ENCODE measurements at regions not wholly inside any gene's neighbourhood (a gene's known extent, or its start where the extent isn't known, plus 50 kb on each side); places are given as distances from the start of the nearest gene placed in this dataset.

- DNase-seq (no peak), ATAC-seq (ENCODE audit: low FRiP score in 2 of 2) (no peak)
- Histone ChIP-seq H3K4me1 (peaks cover 0 to 6% (median 0%) of the 10 kb centered on the region in 4 donors), H3K27ac (no peak overlapping the region), H3K4me3 (no peak overlapping the region), H3K9me3 (no peaks in the 10 kb centered on the region), H3K27me3 (no peaks in the 10 kb centered on the region), H3K36me3 (no peaks in the 10 kb centered on the region)
- TF ChIP-seq EP300 (IDR thresholded peaks at IDR 0.05) (no peak), CTCF (IDR thresholded peaks at IDR 0.05) (no peak), POLR2A (IDR thresholded peaks at IDR 0.05) (no peak), POLR2AphosphoS5 (IDR thresholded peaks at IDR 0.05) (no peak)
- WGBS, 2 donors = 65 to 72% methylated on average over 6 of the region's 6 CpGs
Measured at GRCh38 chr11:134587345-134587744, 175.3 kb upstream of the B3GAT1 start.

- TF ChIP-seq POLR2AphosphoS5 (IDR thresholded peaks at IDR 0.05) (no peak), CTCF (IDR thresholded peaks at IDR 0.05) (no peak), POLR2A (IDR thresholded peaks at IDR 0.05) (no peak), EP300 (IDR thresholded peaks at IDR 0.05) (no peak)
- 83 to 87% methylated on average over 6 of the region's 6 CpGs for WGBS, 2 donors
- Histone ChIP-seq H3K9me3 (no peaks in the 10 kb centered on the region), H3K27me3 (no peaks in the 10 kb centered on the region), H3K36me3 (no peaks in the 10 kb centered on the region), H3K27ac (no peak overlapping the region), H3K4me3 (no peak overlapping the region), H3K4me1 (peaks cover 0 to 6% (median 0%) of the 10 kb centered on the region in 4 donors)
- no peak for ATAC-seq (ENCODE audit: low FRiP score in 2 of 2)
- DNase-seq = no peak
Measured at GRCh38 chr11:134586726-134587125, 174.7 kb upstream of the B3GAT1 start.

DNA sequence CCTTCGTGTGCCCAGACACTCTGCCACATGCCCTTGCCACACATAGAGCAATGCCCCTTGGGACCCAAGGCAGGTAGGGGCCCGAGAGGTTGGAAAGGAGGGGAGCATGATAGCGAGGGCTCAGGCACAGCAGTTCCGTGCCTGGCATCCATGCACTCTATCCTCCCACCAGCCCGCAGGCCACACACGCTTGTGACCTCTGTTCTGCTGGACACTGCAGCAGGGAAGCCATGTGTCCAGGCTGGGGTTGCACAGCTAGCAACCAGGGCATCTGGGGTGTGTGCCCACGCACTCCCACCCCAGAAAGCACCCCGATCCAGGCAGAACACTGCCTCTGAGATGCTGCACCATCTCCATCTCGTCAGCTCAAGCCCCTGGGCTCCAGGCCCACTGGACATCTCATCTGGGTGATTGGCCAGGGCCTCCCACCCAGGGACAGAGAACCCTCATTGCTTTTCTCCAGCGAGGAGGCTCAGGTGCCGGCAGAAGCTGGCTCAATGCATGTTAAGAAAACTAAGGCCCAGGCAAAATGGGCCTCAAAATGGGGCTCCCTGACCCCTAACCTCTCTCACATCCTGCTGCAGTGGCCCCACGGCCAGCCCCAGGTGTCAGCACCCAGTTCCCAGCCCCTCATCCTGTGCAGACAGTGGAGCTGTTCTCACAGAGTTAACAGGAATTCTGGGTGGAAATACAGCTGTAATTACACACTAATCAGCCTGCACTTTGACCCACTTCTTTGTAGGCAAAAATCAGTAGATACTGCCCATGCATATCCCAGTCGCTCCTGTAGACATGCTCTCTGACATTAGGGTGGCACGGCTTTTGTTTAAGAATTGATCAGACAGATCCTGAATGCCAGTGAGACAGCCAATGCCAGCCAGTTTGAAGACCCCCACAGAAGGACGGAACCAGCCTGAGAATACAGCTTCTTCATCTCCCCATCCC lies 173.9 kb upstream of the B3GAT1 start:
- no peaks in the 10 kb centered on the region for H3K27me3 ChIP-seq
- WGBS, 2 donors = 84 to 85% methylated on average over 9 to 15 of the region's 15 CpGs
- H3K4me1 ChIP-seq = peaks cover 0 to 6% (median 0%) of the 10 kb centered on the region in 4 donors
- no peak overlapping the region for H3K27ac ChIP-seq
- TF ChIP-seq EP300 (IDR thresholded peaks at IDR 0.05) (no peak), POLR2A (IDR thresholded peaks at IDR 0.05) (no peak), POLR2AphosphoS5 (IDR thresholded peaks at IDR 0.05) (no peak), CTCF (IDR thresholded peaks at IDR 0.05) (no peak)
- no peaks in the 10 kb centered on the region for H3K36me3 ChIP-seq
- peak in 1 of 2 donors; percentile 42 for DNase-seq
- no peak for ATAC-seq (ENCODE audit: low FRiP score in 2 of 2)
- no peaks in the 10 kb centered on the region for H3K9me3 ChIP-seq
- no peak overlapping the region for H3K4me3 ChIP-seq

DNA sequence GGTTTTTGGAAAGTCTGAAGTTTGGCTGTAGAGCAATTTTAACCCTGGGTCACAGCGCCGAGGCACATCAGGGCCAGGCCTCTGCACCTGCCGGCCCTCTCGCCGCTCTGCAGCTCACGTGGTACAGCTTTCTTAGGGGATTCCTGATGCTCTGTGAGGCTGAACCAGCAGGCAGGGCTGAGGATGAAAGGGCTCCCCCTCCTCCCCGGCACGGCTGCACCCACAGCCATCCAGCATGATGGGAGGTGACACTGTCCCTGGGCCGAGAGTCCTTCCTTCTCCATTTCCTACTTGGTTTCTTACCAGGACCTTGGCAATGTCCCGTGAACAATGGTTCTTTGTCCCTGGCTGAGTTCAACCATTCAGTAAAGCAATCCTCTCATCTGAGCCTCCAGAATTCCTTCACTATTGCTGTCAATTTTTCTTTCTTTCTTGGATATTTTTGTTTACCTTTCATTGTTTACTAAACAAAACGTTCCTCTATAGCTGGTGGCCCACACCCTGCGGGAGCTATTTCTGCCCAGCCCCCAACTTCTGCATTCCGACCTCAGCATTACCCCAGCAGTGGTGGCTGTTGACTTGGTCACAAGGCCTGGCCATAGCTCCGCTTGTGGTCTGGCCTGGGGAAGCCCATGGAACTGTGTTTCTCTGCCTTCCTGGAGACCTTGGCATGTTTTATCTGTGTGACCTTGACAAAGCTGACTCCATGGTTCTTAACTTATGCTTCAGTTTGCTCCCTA lies 172.8 kb upstream of the B3GAT1 start:
- H3K4me3 ChIP-seq = no peak overlapping the region
- no peaks in the 10 kb centered on the region for H3K27me3 ChIP-seq
- peak; percentile 40 to 61 for ATAC-seq (ENCODE audit: low FRiP score in 2 of 2)
- WGBS, 2 donors = 62 to 65% methylated on average over 14 of the region's 14 CpGs
- TF ChIP-seq CTCF (IDR thresholded peaks at IDR 0.05) = no peak
- no peak for TF ChIP-seq EP300 (IDR thresholded peaks at IDR 0.05)
- no peak for TF ChIP-seq POLR2A (IDR thresholded peaks at IDR 0.05)
- TF ChIP-seq POLR2AphosphoS5 (IDR thresholded peaks at IDR 0.05) = peak in 1 of 2 donors; percentile 18
- H3K27ac ChIP-seq = no peak overlapping the region
- DNase-seq = no peak
- H3K4me1 ChIP-seq = peaks cover 0 to 6% (median 0%) of the 10 kb centered on the region in 4 donors
- H3K9me3 ChIP-seq = no peaks in the 10 kb centered on the region
- no peaks in the 10 kb centered on the region for H3K36me3 ChIP-seq
